Parathyroid adenoma (tissue), 2 donors: ENCODE measurements at regions not wholly inside any gene's neighbourhood (a gene's known extent, or its start where the extent isn't known, plus 50 kb on each side); places are given as distances from the start of the nearest gene placed in this dataset.

ENCODE experiments used
- H2AFZ ChIP-seq: fragments of 300-600 bp; sonication (generic); one replicate; pipeline ENCODE4 v1.7.0; 2017; ENCODE audit warnings: antibody characterized with exemption, mild to moderate bottlenecking
- H3K27ac ChIP-seq: fragments of 300-600 bp; sonication (generic); one replicate; pipeline ENCODE4 v1.7.0; 2017
- H3K27me3 ChIP-seq: fragments of 300-600 bp; sonication (generic); one replicate; pipeline ENCODE4 v1.7.0; 2017; ENCODE audit warnings: low read length; ENCODE audit not compliant: control insufficient read depth, insufficient read depth
- H3K36me3 ChIP-seq: fragments of 300-600 bp; sonication (generic); one replicate; pipeline ENCODE4 v1.7.0; 2017; ENCODE audit warnings: low read length; ENCODE audit not compliant: control insufficient read depth, insufficient read depth
- H3K4me1 ChIP-seq: fragments of 300-600 bp; sonication (generic); one replicate; pipeline ENCODE4 v1.7.0; 2017; ENCODE audit warnings: control low read depth
- H3K4me2 ChIP-seq: fragments of 300-600 bp; sonication (generic); one replicate; pipeline ENCODE4 v1.7.0; 2017; ENCODE audit warnings: low read length
- H3K4me3 ChIP-seq: fragments of 300-600 bp; sonication (generic); one replicate; pipeline ENCODE4 v1.7.0; 2017; ENCODE audit warnings: low read depth, low read length
- H3K79me2 ChIP-seq: fragments of 300-600 bp; sonication (generic); one replicate; pipeline ENCODE4 v1.7.0; 2017; ENCODE audit warnings: control low read depth
- H3K9ac ChIP-seq: fragments of 300-600 bp; sonication (generic); one replicate; pipeline ENCODE4 v1.7.0; 2017; ENCODE audit warnings: mild to moderate bottlenecking
- H3K9me3 ChIP-seq: fragments of 300-600 bp; sonication (generic); one replicate; pipeline ENCODE4 v1.7.0; 2017; ENCODE audit warnings: low read length; ENCODE audit not compliant: control insufficient read depth
- CTCF ChIP-seq: fragments of 300-600 bp; sonication (generic); IDR thresholded peaks from one replicate; pipeline ENCODE4 v1.7.0; 2017; ENCODE audit warnings: antibody characterized with exemption, mild to moderate bottlenecking
- donor health status: primary hyperparathyroidism.

GRCh38 chr6:163872335-163872734 lies 457.8 kb downstream of the QKI start:
- no peak overlapping the region for H3K27ac ChIP-seq
- H3K4me2 ChIP-seq: no peak overlapping the region
- H3K9me3 ChIP-seq: no peaks in the 10 kb centered on the region
- no peaks in the 10 kb centered on the region for H3K36me3 ChIP-seq
- no peaks in the 10 kb centered on the region for H3K27me3 ChIP-seq
- H3K79me2 ChIP-seq: no peaks in the 10 kb centered on the region
- TF ChIP-seq CTCF: no peak
- H3K4me3 ChIP-seq: no peak overlapping the region
- H2AFZ ChIP-seq: no peak overlapping the region
- no peak overlapping the region for H3K9ac ChIP-seq
- H3K4me1 ChIP-seq: no peaks in the 10 kb centered on the region

GRCh38 chr6:163871616-163872015 lies 457.1 kb downstream of the QKI start:
- no peak overlapping the region for H3K9ac ChIP-seq
- no peaks in the 10 kb centered on the region for H3K27me3 ChIP-seq
- H2AFZ ChIP-seq: no peak overlapping the region
- H3K4me3 ChIP-seq: no peak overlapping the region
- no peaks in the 10 kb centered on the region for H3K79me2 ChIP-seq
- no peak overlapping the region for H3K27ac ChIP-seq
- H3K4me1 ChIP-seq: no peaks in the 10 kb centered on the region
- H3K9me3 ChIP-seq: no peaks in the 10 kb centered on the region
- H3K36me3 ChIP-seq: no peaks in the 10 kb centered on the region
- TF ChIP-seq CTCF: no peak
- H3K4me2 ChIP-seq: no peak overlapping the region

- Histone ChIP-seq H3K79me2 (no peaks in the 10 kb centered on the region), H2AFZ (no peak overlapping the region), H3K27me3 (no peaks in the 10 kb centered on the region), H3K36me3 (no peaks in the 10 kb centered on the region), H3K4me1 (no peaks in the 10 kb centered on the region), H3K9me3 (no peaks in the 10 kb centered on the region), H3K9ac (no peak overlapping the region), H3K4me2 (no peak overlapping the region), H3K4me3 (no peak overlapping the region), H3K27ac (no peak overlapping the region)
- TF ChIP-seq CTCF: no peak
These were observed 453.2 kb downstream of the QKI start for GRCh38 chr6:163867518-163868292.

- Histone ChIP-seq H3K36me3 (no peaks in the 10 kb centered on the region), H3K4me2 (no peak overlapping the region), H3K79me2 (no peaks in the 10 kb centered on the region), H3K27me3 (no peaks in the 10 kb centered on the region), H3K27ac (no peak overlapping the region), H2AFZ (no peak overlapping the region), H3K4me1 (no peaks in the 10 kb centered on the region), H3K9ac (no peak overlapping the region), H3K9me3 (no peaks in the 10 kb centered on the region), H3K4me3 (no peak overlapping the region)
- TF ChIP-seq CTCF: no peak
These were observed 451.7 kb downstream of the QKI start for GRCh38 chr6:163866192-163866591.

GRCh38 chr6:163863565-163863964 lies 449.0 kb downstream of the QKI start:
- no peaks in the 10 kb centered on the region for H3K79me2 ChIP-seq
- H3K27ac ChIP-seq: no peak overlapping the region
- no peak overlapping the region for H2AFZ ChIP-seq
- H3K36me3 ChIP-seq: no peaks in the 10 kb centered on the region
- no peaks in the 10 kb centered on the region for H3K4me1 ChIP-seq
- no peak overlapping the region for H3K9ac ChIP-seq
- TF ChIP-seq CTCF: no peak
- H3K4me2 ChIP-seq: no peak overlapping the region
- no peak overlapping the region for H3K4me3 ChIP-seq
- H3K27me3 ChIP-seq: no peaks in the 10 kb centered on the region
- no peaks in the 10 kb centered on the region for H3K9me3 ChIP-seq
